SK-N-SH (cell line): ENCODE measurements at regions not wholly inside any gene's neighbourhood (a gene's known extent, or its start where the extent isn't known, plus 50 kb on each side); places are given as distances from the start of the nearest gene placed in this dataset.

ENCODE experiments used
- CTCF ChIA-PET: fragments of 300-600, 350-600 bp; formaldehyde crosslinking; extraction: SDS; loops from one replicate; lab custom pipeline; 2021; lab: Yijun Ruan, JAX
- POLR2A ChIA-PET: fragments of 350-600 bp; sonication (Branson Sonifier 250); formaldehyde crosslinking; extraction: SDS; loops from one replicate; lab custom pipeline; 2020; ENCODE audit warnings: antibody characterized with exemption, inconsistent platforms; lab: Yijun Ruan, JAX
- DNase-seq: peaks from one replicate; pipeline ENCODE4 v3.0.0; 2012
- H2AFZ ChIP-seq: fragments of 200-600 bp; sonication (generic); 2 replicates; pipeline ENCODE4 v1.8.1; 2016; ENCODE audit warnings: antibody characterized with exemption, mild to moderate bottlenecking, low read depth
- H3F3A ChIP-seq: fragments of 200-600 bp; sonication (generic); replicated peaks from 2 replicates; pipeline ENCODE3; 2016; ENCODE audit warnings: antibody characterized with exemption, mild to moderate bottlenecking; ENCODE audit not compliant: insufficient read depth
- H3K27ac ChIP-seq, 2 experiments: fragments of 200-500 bp in 1 of 2; fragments of 200-600 bp in 1 of 2; sonication (Bioruptor generic) in 1 of 2; sonication (generic), shearing (Covaris generic) in 1 of 2; 2 replicates each; pipeline versions ENCODE4 v1.5.1 to v1.6.1; 2014 to 2016; ENCODE audit warnings: low read depth in 2 of 2, inconsistent platforms in 1 of 2, low read length in 1 of 2, mild to moderate bottlenecking in 1 of 2, mixed read lengths in 1 of 2
- H3K27me3 ChIP-seq: fragments of 200-600 bp; sonication (generic), shearing (Covaris generic); 2 replicates; pipeline ENCODE4 v1.6.1; 2016; ENCODE audit warnings: mixed run types; ENCODE audit not compliant: insufficient read depth
- H3K36me3 ChIP-seq, 2 experiments: fragments of 200-500 bp in 1 of 2; fragments of 200-600 bp in 1 of 2; sonication (Bioruptor generic) in 1 of 2; sonication (generic) in 1 of 2; replicated peaks in 1 of 2; 2 replicates each; pipeline versions ENCODE3 to v1.5.1; 2014 to 2016; ENCODE audit warnings: low read length in 1 of 2, mild to moderate bottlenecking in 1 of 2; ENCODE audit not compliant: insufficient read depth in 2 of 2, control insufficient read depth in 1 of 2
- H3K4me1 ChIP-seq, 2 experiments: fragments of 200-500 bp in 1 of 2; fragments of 200-600 bp in 1 of 2; sonication (Bioruptor generic) in 1 of 2; sonication (generic), shearing (Covaris generic) in 1 of 2; 2 replicates each; pipeline versions ENCODE4 v1.5.1 to v1.6.1; 2014 to 2016; ENCODE audit warnings: low read depth in 1 of 2, low read length in 1 of 2, mixed run types in 1 of 2; ENCODE audit not compliant: insufficient read depth in 2 of 2, control insufficient read depth in 1 of 2
- H3K4me2 ChIP-seq: fragments of 200-600 bp; sonication (generic), shearing (Covaris generic); 2 replicates; pipeline ENCODE4 v1.6.1; 2017; ENCODE audit warnings: mixed run types
- H3K4me3 ChIP-seq, 2 experiments: fragments of 200-500 bp in 1 of 2; fragments of 200-600 bp in 1 of 2; sonication (Bioruptor generic) in 1 of 2; sonication (generic), shearing (Covaris generic) in 1 of 2; 2 replicates each; pipeline versions ENCODE4 v1.5.1 to v1.8.1; 2014 to 2016; ENCODE audit warnings: low read depth in 2 of 2, inconsistent platforms in 1 of 2, low read length in 1 of 2, mild to moderate bottlenecking in 1 of 2, mixed read lengths in 1 of 2, moderate library complexity in 1 of 2
- H3K79me2 ChIP-seq: fragments of 200-600 bp; sonication (generic); 2 replicates; pipeline ENCODE4 v1.8.1; 2017; ENCODE audit warnings: mild to moderate bottlenecking; ENCODE audit not compliant: insufficient read depth
- H3K9ac ChIP-seq: fragments of 200-600 bp; sonication (generic); 2 replicates; pipeline ENCODE4 v1.6.1; 2017; ENCODE audit warnings: mixed run types
- H3K9me2 ChIP-seq: fragments of 200-600 bp; sonication (generic); 2 replicates; pipeline ENCODE4 v1.6.1; 2017; ENCODE audit warnings: mixed run types
- H3K9me3 ChIP-seq: fragments of 200-600 bp; sonication (generic); 2 replicates; pipeline ENCODE4 v1.6.1; 2017; ENCODE audit warnings: mixed run types, mild to moderate bottlenecking, moderate library complexity
- H4K20me1 ChIP-seq: fragments of 200-600 bp; sonication (generic); 2 replicates; pipeline ENCODE4 v1.6.1; 2017; ENCODE audit warnings: mild to moderate bottlenecking, mixed run types; ENCODE audit not compliant: insufficient read depth
- FOXJ3 ChIP-seq: sonication (generic); formaldehyde crosslinking; IDR thresholded peaks from 2 replicates; pipeline ENCODE4 v1.5.1; 2020; ENCODE audit warnings: mild to moderate bottlenecking, missing genetic modification reagents
- GABPA ChIP-seq: IDR thresholded peaks from 2 replicates; pipeline ENCODE4 v1.4.0; 2012; ENCODE audit warnings: low read depth, mild to moderate bottlenecking
- GATA2 ChIP-seq: sonication (generic); formaldehyde crosslinking; IDR thresholded peaks from 2 replicates; pipeline ENCODE4 v1.5.0; 2020; ENCODE audit warnings: mild to moderate bottlenecking, missing genetic modification reagents
- IRF3 ChIP-seq: fragments of 150-350 bp; IDR thresholded peaks from 2 replicates; pipeline ENCODE4 v1.6.1; 2016; ENCODE audit warnings: mild to moderate bottlenecking, low read depth, low read length
- JUND ChIP-seq: IDR thresholded peaks from 2 replicates; pipeline ENCODE4 v1.4.0; 2012
- MAX ChIP-seq: IDR thresholded peaks from 2 replicates; pipeline ENCODE4 v1.4.0; 2012; ENCODE audit warnings: low read depth
- MEF2A ChIP-seq: IDR thresholded peaks from 2 replicates; pipeline ENCODE4 v1.4.0; 2012; ENCODE audit warnings: low read depth, borderline replicate concordance
- NFIC ChIP-seq: IDR thresholded peaks from 2 replicates; pipeline ENCODE4 v1.4.0; 2012; ENCODE audit warnings: borderline replicate concordance
- NRF1 ChIP-seq: IDR thresholded peaks from 2 replicates; pipeline ENCODE4 v1.6.1; 2012; ENCODE audit warnings: low read depth, mild to moderate bottlenecking, low read length
- RAD21 ChIP-seq: IDR thresholded peaks from 2 replicates; pipeline ENCODE4 v1.6.1; 2012; ENCODE audit warnings: mild to moderate bottlenecking, low read length
- REST ChIP-seq: IDR thresholded peaks from 2 replicates; pipeline ENCODE4 v1.6.1; 2012; ENCODE audit warnings: mild to moderate bottlenecking, low read depth, low read length, moderate library complexity
- RFX5 ChIP-seq: IDR thresholded peaks from 2 replicates; pipeline ENCODE4 v1.6.1; 2012; ENCODE audit warnings: mild to moderate bottlenecking, improper control_type of control experiment, low read length
- RXRA ChIP-seq: IDR thresholded peaks from 2 replicates; pipeline ENCODE4 v1.4.0; 2012; ENCODE audit warnings: low read depth, mild to moderate bottlenecking, borderline replicate concordance
- SMC3 ChIP-seq: IDR thresholded peaks from 2 replicates; pipeline ENCODE4 v1.6.1; 2012; ENCODE audit warnings: low read depth, low read length, improper control_type of control experiment
- TAF1 ChIP-seq: IDR thresholded peaks from 2 replicates; pipeline ENCODE4 v1.6.1; 2012; ENCODE audit warnings: low read depth, mild to moderate bottlenecking, low read length, moderate library complexity, borderline replicate concordance
- TEAD4 ChIP-seq: IDR thresholded peaks from 2 replicates; pipeline ENCODE4 v1.4.0; 2012; ENCODE audit warnings: mild to moderate bottlenecking, borderline replicate concordance; ENCODE audit not compliant: insufficient read depth
- USF1 ChIP-seq: IDR thresholded peaks from 2 replicates; pipeline ENCODE4 v1.4.0; 2012; ENCODE audit warnings: low read depth, borderline replicate concordance
- YY1 ChIP-seq: IDR thresholded peaks from 2 replicates; pipeline ENCODE4 v1.4.0; 2012; ENCODE audit warnings: low read depth, mild to moderate bottlenecking
- WGBS: methylation state at CpG from one replicate; pipeline ENCODE4 v1.1.6; 2017; ENCODE audit warnings: low lambda C conversion rate; 5-methylcytosine and 5-hydroxymethylcytosine counted together

- Histone ChIP-seq H4K20me1 (no peaks in the 10 kb centered on the region), H3K9ac (no peak overlapping the region), H3K27me3 (no peaks in the 10 kb centered on the region), H3K79me2 (no peaks in the 10 kb centered on the region), H3K36me3 (no peaks in the 10 kb centered on the region), H3K4me3 (no peak overlapping the region), H3K9me2 (no peaks in the 10 kb centered on the region), H3K4me2 (no peak overlapping the region), H3K4me1 (peaks cover 0 to 36% of the 10 kb centered on the region in 2 experiments; a peak in 2 of 4 replicates), H2AFZ (no peak overlapping the region), H3K9me3 (no peaks in the 10 kb centered on the region), H3F3A (peaks cover 5% of the 10 kb centered on the region), H3K27ac (peak overlapping the region; percentile 34 to 97)
- DNase-seq: no peak
- 46% methylated on average over 3 of the region's 3 CpGs for WGBS
- ChIA-PET CTCF (interaction anchor here (0.8 to 1.1 kb wide), 2 partner anchors 8 to 34 kb away, joined by 3 to 4 read pairs; no protein-coding TSS in a partner anchor), POLR2A (no interaction called here)
- no peak for TF ChIP-seq FOXJ3 (CRISPR knock-in tag)
- no peak for TF ChIP-seq SMC3
- no peak for TF ChIP-seq RXRA
- TF ChIP-seq RFX5: no peak
- TF ChIP-seq MEF2A: no peak
- TF ChIP-seq REST: no peak
These were observed 351.1 kb upstream of the PLXNA2 start for GRCh38 chr1:208595236-208595635.

GRCh38 chr1:208595745-208596144, 351.6 kb upstream of the PLXNA2 start:
- no peak overlapping the region for H3K4me2 ChIP-seq
- no peak overlapping the region for H3K4me3 ChIP-seq
- DNase-seq: no peak
- CTCF ChIA-PET: interaction anchor here (0.8 to 1.1 kb wide), 4 partner anchors 8 to 57 kb away, joined by 3 to 4 read pairs (median 4); no protein-coding TSS in a partner anchor
- H3K9ac ChIP-seq: no peak overlapping the region
- peak overlapping the region; percentile 34 to 97 for H3K27ac ChIP-seq
- H3K9me2 ChIP-seq: no peaks in the 10 kb centered on the region
- H3K9me3 ChIP-seq: no peaks in the 10 kb centered on the region
- H2AFZ ChIP-seq: no peak overlapping the region
- peaks cover 5% of the 10 kb centered on the region for H3F3A ChIP-seq
- H4K20me1 ChIP-seq: no peaks in the 10 kb centered on the region
- POLR2A ChIA-PET: no interaction called here
- WGBS: 13% methylated on average over 4 of the region's 4 CpGs
- H3K36me3 ChIP-seq: no peaks in the 10 kb centered on the region
- no peaks in the 10 kb centered on the region for H3K27me3 ChIP-seq
- no peaks in the 10 kb centered on the region for H3K79me2 ChIP-seq
- peaks cover 0 to 36% of the 10 kb centered on the region in 2 experiments; a peak in 2 of 4 replicates for H3K4me1 ChIP-seq
- TF ChIP-seq TEAD4 (no peak), JUND (peak; percentile 46), RAD21 (no peak), RFX5 (no peak), GABPA (no peak), MEF2A (no peak), MAX (peak; percentile 88), YY1 (no peak), TAF1 (no peak), GATA2 (CRISPR knock-in tag) (no peak), NRF1 (no peak), USF1 (peak; percentile 84; the same call in 1 of the 2 replicates), NFIC (peak; percentile 81), SMC3 (no peak), IRF3 (no peak), REST (no peak)
